Naive B cell (primary cell): ENCODE measurements at regions not wholly inside any gene's neighbourhood (a gene's known extent, or its start where the extent isn't known, plus 50 kb on each side); places are given as distances from the start of the nearest gene placed in this dataset.

Experiments used
- ATAC-seq, 2 donors: fragments of 150-1000 bp; cut with Tn5 transposase; 2 replicates each; pipeline ENCODE4 v1.10.0; 2021; ENCODE audit warnings: low read depth in 2 of 2, mild to moderate bottlenecking in 2 of 2, moderate library complexity in 2 of 2
- DNase-seq: peaks from one replicate; pipeline ENCODE4 v3.0.0; 2022
- H3K27ac Mint-ChIP-seq, 6 donors: one replicate each; pipeline ENCODE4 v1.8.0; 2020 to 2022; ENCODE audit warnings: mild to moderate bottlenecking in 6 of 6, mixed read lengths in 6 of 6, moderate library complexity in 5 of 6, inconsistent platforms in 2 of 6
- H3K27me3 Mint-ChIP-seq, 3 donors: one replicate each; pipeline ENCODE4 v1.8.0; 2021 to 2022; ENCODE audit warnings: mixed read lengths in 3 of 3, mild to moderate bottlenecking in 1 of 3
- H3K36me3 Mint-ChIP-seq, 2 donors: one replicate each; pipeline ENCODE4 v1.8.0; 2020 to 2022; ENCODE audit warnings: mixed read lengths in 2 of 2, inconsistent platforms in 1 of 2, mild to moderate bottlenecking in 1 of 2
- H3K4me1 Mint-ChIP-seq, 3 donors: one replicate each; pipeline ENCODE4 v1.8.0; 2020 to 2022; ENCODE audit warnings: mixed read lengths in 3 of 3, inconsistent platforms in 1 of 3, mild to moderate bottlenecking in 1 of 3, moderate library complexity in 1 of 3
- H3K4me3 Mint-ChIP-seq, 8 donors: one replicate each; pipeline ENCODE4 v1.8.0; 2020 to 2022; ENCODE audit warnings: mild to moderate bottlenecking in 8 of 8, mixed read lengths in 8 of 8, moderate library complexity in 8 of 8, inconsistent platforms in 2 of 8
- H3K9me3 Mint-ChIP-seq, 7 donors: one replicate each; pipeline ENCODE4 v1.8.0; 2020 to 2022; ENCODE audit warnings: mixed read lengths in 7 of 7, mild to moderate bottlenecking in 5 of 7, inconsistent platforms in 2 of 7, moderate library complexity in 1 of 7

GRCh38 chr13:73715911-73716510 is 418.2 kb downstream of the KLF12 start:
- Mint-ChIP-seq H3K27me3 (no peaks in the 10 kb centered on the region), H3K4me3 (peak overlapping the region in 1 of 8 donors; percentile 40), H3K9me3 (no peaks in the 10 kb centered on the region), H3K4me1 (peaks cover 0 to 25% (median 0%) of the 10 kb centered on the region in 3 donors), H3K36me3 (peaks cover 24 to 26% of the 10 kb centered on the region in 2 donors), H3K27ac (peak overlapping the region in 5 of 6 donors; percentile 56 to 92 (median 83))
- ATAC-seq, result peak; percentile 20 to 46
- DNase-seq, result no peak

- ATAC-seq (peak; percentile 33 to 88), DNase-seq (no peak)
- Mint-ChIP-seq H3K27me3 (no peaks in the 10 kb centered on the region), H3K4me3 (peak overlapping the region in 2 of 8 donors; percentile 19 to 40), H3K9me3 (no peaks in the 10 kb centered on the region), H3K36me3 (peaks cover 24 to 33% of the 10 kb centered on the region in 2 donors), H3K4me1 (peaks cover 0 to 25% (median 0%) of the 10 kb centered on the region in 3 donors), H3K27ac (peak overlapping the region in 5 of 6 donors; percentile 34 to 92 (median 84))
Observed at GRCh38 chr13:73715114-73715910, 418.9 kb downstream of the KLF12 start.

GRCh38 chr13:73714522-73714921 is 419.7 kb downstream of the KLF12 start:
- Mint-ChIP-seq H3K4me3 (no peak overlapping the region), H3K4me1 (peaks cover 0 to 25% (median 0%) of the 10 kb centered on the region in 3 donors), H3K27ac (peak overlapping the region in 1 of 6 donors; percentile 92), H3K27me3 (no peaks in the 10 kb centered on the region), H3K36me3 (peaks cover 24 to 33% of the 10 kb centered on the region in 2 donors), H3K9me3 (no peaks in the 10 kb centered on the region)
- no peak for ATAC-seq
- DNase-seq, result no peak

- Mint-ChIP-seq H3K27me3 (no peaks in the 10 kb centered on the region), H3K27ac (no peak overlapping the region), H3K4me1 (peaks cover 0 to 10% (median 7%) of the 10 kb centered on the region in 3 donors), H3K4me3 (no peak overlapping the region), H3K36me3 (peaks cover 23 to 35% of the 10 kb centered on the region in 2 donors), H3K9me3 (no peaks in the 10 kb centered on the region)
- peak; percentile 14 for DNase-seq
- peak; percentile 40 to 61 for ATAC-seq
Observed at GRCh38 chr13:73708393-73708985, 425.7 kb downstream of the KLF12 start.

- DNase-seq, result no peak
- no peaks in the 10 kb centered on the region for H3K9me3 Mint-ChIP-seq
- H3K27ac Mint-ChIP-seq, result peak overlapping the region in 3 of 6 donors; percentile 8 to 76 (median 21)
- H3K36me3 Mint-ChIP-seq, result peaks cover 9 to 28% of the 10 kb centered on the region in 2 donors
- H3K4me3 Mint-ChIP-seq, result no peak overlapping the region
- no peak for ATAC-seq
- no peaks in the 10 kb centered on the region for H3K27me3 Mint-ChIP-seq
- H3K4me1 Mint-ChIP-seq, result peaks cover 0 to 15% (median 5%) of the 10 kb centered on the region in 3 donors
Observed at GRCh38 chr13:73704587-73704986, 429.6 kb downstream of the KLF12 start.

GRCh38 chr13:73703606-73704005 is 430.6 kb downstream of the KLF12 start:
- Mint-ChIP-seq H3K4me1 (peaks cover 0 to 15% (median 8%) of the 10 kb centered on the region in 3 donors), H3K4me3 (no peak overlapping the region), H3K9me3 (no peaks in the 10 kb centered on the region), H3K27me3 (no peaks in the 10 kb centered on the region), H3K27ac (peak overlapping the region in 3 of 6 donors; percentile 4 to 38 (median 31)), H3K36me3 (peaks cover 9 to 35% of the 10 kb centered on the region in 2 donors)
- ATAC-seq, result no peak
- no peak for DNase-seq

- Mint-ChIP-seq H3K36me3 (peaks cover 11 to 40% of the 10 kb centered on the region in 2 donors), H3K4me3 (peak overlapping the region in 1 of 8 donors; percentile 49), H3K27ac (peak overlapping the region in 3 of 6 donors; percentile 66 to 75 (median 69)), H3K9me3 (no peaks in the 10 kb centered on the region), H3K4me1 (peaks cover 0 to 15% (median 8%) of the 10 kb centered on the region in 3 donors), H3K27me3 (no peaks in the 10 kb centered on the region)
- peak; percentile 28 to 61 for ATAC-seq
- no peak for DNase-seq
Observed at GRCh38 chr13:73702419-73703071, 431.7 kb downstream of the KLF12 start.

GRCh38 chr13:73701160-73701559 is 433.0 kb downstream of the KLF12 start:
- DNase-seq, result no peak
- Mint-ChIP-seq H3K4me1 (peaks cover 0 to 15% (median 8%) of the 10 kb centered on the region in 3 donors), H3K27ac (no peak overlapping the region), H3K36me3 (peaks cover 15 to 31% of the 10 kb centered on the region in 2 donors), H3K27me3 (no peaks in the 10 kb centered on the region), H3K9me3 (no peaks in the 10 kb centered on the region), H3K4me3 (no peak overlapping the region)
- ATAC-seq, result no peak

GRCh38 chr13:73698859-73699258 is 435.3 kb downstream of the KLF12 start:
- H3K4me1 Mint-ChIP-seq, result peaks cover 0 to 8% (median 5%) of the 10 kb centered on the region in 3 donors
- no peak for ATAC-seq

GRCh38 chr13:73697166-73697565 is 437.0 kb downstream of the KLF12 start:
- Mint-ChIP-seq H3K4me1 (peaks cover 0 to 4% (median 0%) of the 10 kb centered on the region in 3 donors), H3K9me3 (no peaks in the 10 kb centered on the region), H3K27ac (no peak overlapping the region), H3K36me3 (peaks cover 34 to 36% of the 10 kb centered on the region in 2 donors), H3K4me3 (no peak overlapping the region), H3K27me3 (no peaks in the 10 kb centered on the region)
- no peak for DNase-seq
- no peak for ATAC-seq

More at GRCh38 chr13:73698859-73699258, 435.3 kb downstream of the KLF12 start:
- H3K9me3 Mint-ChIP-seq, result no peaks in the 10 kb centered on the region
- peaks cover 22 to 36% of the 10 kb centered on the region in 2 donors for H3K36me3 Mint-ChIP-seq
- no peaks in the 10 kb centered on the region for H3K27me3 Mint-ChIP-seq
- no peak overlapping the region for H3K27ac Mint-ChIP-seq
- DNase-seq, result no peak
- H3K4me3 Mint-ChIP-seq, result no peak overlapping the region

GRCh38 chr13:73696713-73697112 is 437.5 kb downstream of the KLF12 start:
- H3K4me3 Mint-ChIP-seq, result no peak overlapping the region
- ATAC-seq, result no peak
- peaks cover 38 to 41% of the 10 kb centered on the region in 2 donors for H3K36me3 Mint-ChIP-seq
- peaks cover 0 to 4% (median 0%) of the 10 kb centered on the region in 3 donors for H3K4me1 Mint-ChIP-seq
- no peak for DNase-seq
- H3K27ac Mint-ChIP-seq, result no peak overlapping the region
- H3K27me3 Mint-ChIP-seq, result no peaks in the 10 kb centered on the region
- no peaks in the 10 kb centered on the region for H3K9me3 Mint-ChIP-seq

GRCh38 chr13:73696271-73696670 is 437.9 kb downstream of the KLF12 start:
- no peaks in the 10 kb centered on the region for H3K9me3 Mint-ChIP-seq
- DNase-seq (no peak), ATAC-seq (no peak)
- no peaks in the 10 kb centered on the region for H3K27me3 Mint-ChIP-seq
- peaks cover 38 to 42% of the 10 kb centered on the region in 2 donors for H3K36me3 Mint-ChIP-seq
- no peak overlapping the region for H3K27ac Mint-ChIP-seq
- H3K4me3 Mint-ChIP-seq, result no peak overlapping the region
- H3K4me1 Mint-ChIP-seq, result peaks cover 0 to 4% (median 0%) of the 10 kb centered on the region in 3 donors

GRCh38 chr13:73695325-73695724 is 438.9 kb downstream of the KLF12 start:
- Mint-ChIP-seq H3K27ac (peak overlapping the region in 1 of 6 donors; percentile 53), H3K36me3 (peaks cover 42 to 47% of the 10 kb centered on the region in 2 donors), H3K4me3 (no peak overlapping the region), H3K27me3 (no peaks in the 10 kb centered on the region), H3K4me1 (peaks cover 0 to 4% (median 0%) of the 10 kb centered on the region in 3 donors), H3K9me3 (no peaks in the 10 kb centered on the region)
- ATAC-seq (no peak), DNase-seq (no peak)
